OCI-LY7 (cell line): ENCODE measurements at regions not wholly inside any gene's neighbourhood (a gene's known extent, or its start where the extent isn't known, plus 50 kb on each side); places are given as distances from the start of the nearest gene placed in this dataset.

Experiments
- BruUV-seq: library from RNA; stranded (reverse); fragments of 400-500 nt; replicated peaks from 2 replicates; lab custom pipeline; 2021; lab: Mats Ljungman, UMichigan
- CTCF ChIA-PET: fragments of 300-600 bp; sonication (Branson Sonifier 250); formaldehyde crosslinking; loops from one replicate; lab custom pipeline; 2022; ENCODE audit warnings: antibody characterized with exemption; ENCODE audit not compliant: unreplicated experiment; lab: Charles Lee
- POLR2A ChIA-PET: fragments of 300-600 bp; sonication (Branson Sonifier 250); formaldehyde crosslinking; loops from one replicate; lab custom pipeline; 2022; ENCODE audit warnings: antibody characterized with exemption; lab: Charles Lee
- DNase-seq: peaks from one replicate; pipeline ENCODE4 v3.0.0-alpha.2; 2015; ENCODE audit warnings: low spot score
- H2AFZ ChIP-seq: fragments of 200-600 bp; sonication (generic), shearing (Covaris generic); 2 replicates; pipeline ENCODE4 v1.6.1; 2014; ENCODE audit warnings: mild to moderate bottlenecking, antibody characterized with exemption, low read length, moderate library complexity
- H3K27ac ChIP-seq: fragments of 200-600 bp; sonication (generic); 2 replicates; pipeline ENCODE4 v1.5.1; 2014; ENCODE audit warnings: mixed run types, low read depth, mild to moderate bottlenecking, moderate library complexity, low read length, inconsistent platforms; ENCODE audit not compliant: poor library complexity, severe bottlenecking
- H3K36me3 ChIP-seq: fragments of 200-600 bp; sonication (generic); 2 replicates; pipeline ENCODE4 v1.6.1; 2014; ENCODE audit warnings: mild to moderate bottlenecking, antibody characterized with exemption, low read length, moderate library complexity, mixed read lengths; ENCODE audit not compliant: insufficient read depth
- H3K4me1 ChIP-seq: fragments of 200-600 bp; sonication (generic); 2 replicates; pipeline ENCODE4 v1.5.1; 2014; ENCODE audit warnings: mild to moderate bottlenecking, low read length; ENCODE audit not compliant: insufficient read depth, poor library complexity, severe bottlenecking
- H3K4me2 ChIP-seq: fragments of 200-600 bp; sonication (generic); 2 replicates; pipeline ENCODE4 v1.6.1; 2014; ENCODE audit warnings: mild to moderate bottlenecking, low read length
- H3K4me3 ChIP-seq: fragments of 200-600 bp; sonication (generic); 2 replicates; pipeline ENCODE4 v1.5.1; 2014; ENCODE audit warnings: mild to moderate bottlenecking, low read depth, low read length; ENCODE audit not compliant: poor library complexity, severe bottlenecking
- H3K79me2 ChIP-seq: fragments of 200-600 bp; sonication (generic); 2 replicates; pipeline ENCODE4 v1.6.1; 2016; ENCODE audit warnings: low read depth, mild to moderate bottlenecking, low read length, moderate library complexity, mixed read lengths; ENCODE audit not compliant: insufficient read depth
- H3K9me2 ChIP-seq: fragments of 200-600 bp; sonication (generic); 2 replicates; pipeline ENCODE4 v1.6.1; 2016; ENCODE audit warnings: mild to moderate bottlenecking, low read length, mixed read lengths; ENCODE audit not compliant: insufficient read depth
- H3K9me3 ChIP-seq: fragments of 200-600 bp; sonication (generic); 2 replicates; pipeline ENCODE4 v1.6.1; 2014; ENCODE audit warnings: mild to moderate bottlenecking, mixed run types, low read length, mixed read lengths
- H4K20me1 ChIP-seq: fragments of 200-600 bp; sonication (generic); 2 replicates; pipeline ENCODE4 v1.6.1; 2014; ENCODE audit warnings: mild to moderate bottlenecking, antibody characterized with exemption, low read length, moderate library complexity, mixed read lengths; ENCODE audit not compliant: insufficient read depth
- EZH2phosphoT487 ChIP-seq: fragments of 200-600 bp; sonication (generic); IDR thresholded peaks from 2 replicates; pipeline ENCODE4 v1.6.1; 2018; ENCODE audit warnings: low read depth, borderline replicate concordance, mild to moderate bottlenecking, mixed run types, antibody characterized with exemption, low read length, moderate library complexity, mixed read lengths
- intact Hi-C: fragments of 100-400 bp; cut with micrococcal nuclease; formaldehyde crosslinking; loops from one replicate; pipeline ENCODE4 v1.10.0; 2022; ENCODE audit not compliant: unreplicated experiment
- TF ChIP-seq, protein P1 (sequence below): fragments of 200-600 bp; sonication (generic); conservative IDR thresholded peaks from 2 replicates; pipeline ENCODE4 v1.5.1; 2014; ENCODE audit warnings: mild to moderate bottlenecking, antibody characterized with exemption, low read length, moderate library complexity, mixed read lengths

DNA sequence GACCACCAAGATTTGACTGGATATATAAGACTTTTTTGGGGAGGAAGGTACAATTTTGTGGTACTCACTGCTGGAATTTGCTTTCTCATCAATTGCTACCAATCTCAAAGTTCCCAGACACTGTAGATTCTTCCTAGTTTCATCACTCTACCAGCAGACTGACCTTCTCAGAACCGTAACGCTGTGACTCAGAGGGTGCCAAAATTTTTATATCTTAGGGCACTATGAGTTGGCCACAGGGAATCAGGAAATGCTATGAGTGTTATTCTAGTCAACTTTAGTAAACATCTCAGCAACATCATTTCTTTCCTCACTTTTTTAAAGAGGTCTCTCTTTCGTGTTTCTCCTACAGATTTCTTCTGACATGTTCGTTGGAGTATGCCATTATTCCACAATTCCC, 499.0 kb downstream of the TMX3 start:
- H3K27ac ChIP-seq: no peak overlapping the region
- H4K20me1 ChIP-seq: no peaks in the 10 kb centered on the region
- no peaks in the 10 kb centered on the region for H3K9me3 ChIP-seq
- no peak overlapping the region for H3K4me2 ChIP-seq
- CTCF ChIA-PET: no interaction called here
- no peak for TF ChIP-seq EZH2phosphoT487
- TF ChIP-seq, protein P1, sequence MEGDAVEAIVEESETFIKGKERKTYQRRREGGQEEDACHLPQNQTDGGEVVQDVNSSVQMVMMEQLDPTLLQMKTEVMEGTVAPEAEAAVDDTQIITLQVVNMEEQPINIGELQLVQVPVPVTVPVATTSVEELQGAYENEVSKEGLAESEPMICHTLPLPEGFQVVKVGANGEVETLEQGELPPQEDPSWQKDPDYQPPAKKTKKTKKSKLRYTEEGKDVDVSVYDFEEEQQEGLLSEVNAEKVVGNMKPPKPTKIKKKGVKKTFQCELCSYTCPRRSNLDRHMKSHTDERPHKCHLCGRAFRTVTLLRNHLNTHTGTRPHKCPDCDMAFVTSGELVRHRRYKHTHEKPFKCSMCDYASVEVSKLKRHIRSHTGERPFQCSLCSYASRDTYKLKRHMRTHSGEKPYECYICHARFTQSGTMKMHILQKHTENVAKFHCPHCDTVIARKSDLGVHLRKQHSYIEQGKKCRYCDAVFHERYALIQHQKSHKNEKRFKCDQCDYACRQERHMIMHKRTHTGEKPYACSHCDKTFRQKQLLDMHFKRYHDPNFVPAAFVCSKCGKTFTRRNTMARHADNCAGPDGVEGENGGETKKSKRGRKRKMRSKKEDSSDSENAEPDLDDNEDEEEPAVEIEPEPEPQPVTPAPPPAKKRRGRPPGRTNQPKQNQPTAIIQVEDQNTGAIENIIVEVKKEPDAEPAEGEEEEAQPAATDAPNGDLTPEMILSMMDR: no peak
- H3K4me3 ChIP-seq: no peak overlapping the region
- no peaks in the 10 kb centered on the region for H3K9me2 ChIP-seq
- intact Hi-C loops: no loop called here
- BruUV-seq: no TSS peak
- no peaks in the 10 kb centered on the region for H3K79me2 ChIP-seq
- H3K36me3 ChIP-seq: no peaks in the 10 kb centered on the region
- H2AFZ ChIP-seq: no peak overlapping the region
- no peaks in the 10 kb centered on the region for H3K4me1 ChIP-seq
- POLR2A ChIA-PET: no interaction called here
- DNase-seq: no peak

DNA sequence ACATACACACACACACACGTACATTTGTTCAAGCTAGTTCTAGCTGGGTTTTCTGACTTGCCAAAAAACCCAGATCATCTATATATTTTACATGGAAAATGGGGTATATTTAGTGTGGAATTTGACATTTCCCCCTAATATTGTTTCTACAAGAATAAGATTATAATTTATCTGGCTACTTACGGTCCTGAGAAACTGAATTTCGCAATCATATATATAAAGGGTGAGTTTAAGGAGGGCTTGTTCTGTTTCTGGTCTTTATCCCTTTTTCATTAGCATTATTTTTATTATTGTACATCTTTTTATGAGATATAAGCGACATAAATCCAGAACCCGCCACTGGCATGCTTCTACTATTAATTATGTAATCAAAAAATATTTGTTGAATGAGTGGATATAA, 528.9 kb downstream of the TMX3 start:
- intact Hi-C loops: no loop called here
- no peaks in the 10 kb centered on the region for H3K79me2 ChIP-seq
- no peaks in the 10 kb centered on the region for H3K9me3 ChIP-seq
- ChIA-PET CTCF (no interaction called here), POLR2A (no interaction called here)
- H3K4me2 ChIP-seq: no peak overlapping the region
- no peaks in the 10 kb centered on the region for H3K4me1 ChIP-seq
- DNase-seq: no peak
- BruUV-seq: no TSS peak
- no peaks in the 10 kb centered on the region for H3K9me2 ChIP-seq
- H3K27ac ChIP-seq: no peak overlapping the region
- no peaks in the 10 kb centered on the region for H3K36me3 ChIP-seq
- H4K20me1 ChIP-seq: no peaks in the 10 kb centered on the region
- no peak overlapping the region for H2AFZ ChIP-seq
- TF ChIP-seq, protein P1: no peak
- no peak for TF ChIP-seq EZH2phosphoT487
- no peak overlapping the region for H3K4me3 ChIP-seq

DNA sequence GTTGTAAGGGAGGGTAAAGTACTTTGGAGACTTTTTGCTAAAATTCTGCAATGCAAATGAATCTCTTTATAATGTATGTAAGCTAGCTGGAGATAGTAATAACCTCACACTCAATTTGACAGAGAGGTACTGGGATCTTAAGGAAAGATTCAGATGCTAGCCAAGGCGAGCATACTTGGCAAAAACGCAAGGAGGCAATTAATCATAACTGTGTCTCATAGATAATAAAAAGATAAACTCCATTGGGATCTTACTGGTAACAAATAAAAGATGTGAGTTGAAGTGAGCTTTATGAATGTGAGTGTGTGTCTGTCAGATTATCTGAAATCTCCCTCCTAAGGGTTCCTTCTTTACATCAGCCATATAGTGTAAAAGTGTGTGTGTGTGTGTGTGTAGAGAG, 533.0 kb downstream of the TMX3 start:
- no peak overlapping the region for H3K27ac ChIP-seq
- no TSS peak for BruUV-seq
- no peaks in the 10 kb centered on the region for H3K36me3 ChIP-seq

More for the DNA sequence above, 533.0 kb downstream of the TMX3 start:
- no peak overlapping the region for H3K4me3 ChIP-seq
- CTCF ChIA-PET: no interaction called here
- H2AFZ ChIP-seq: no peak overlapping the region
- intact Hi-C loops: no loop called here
- no peaks in the 10 kb centered on the region for H3K9me2 ChIP-seq
- H3K9me3 ChIP-seq: no peaks in the 10 kb centered on the region
- H3K4me2 ChIP-seq: no peak overlapping the region
- DNase-seq: no peak
- TF ChIP-seq, protein P1: no peak
- no peak for TF ChIP-seq EZH2phosphoT487
- no peaks in the 10 kb centered on the region for H3K79me2 ChIP-seq
- POLR2A ChIA-PET: no interaction called here
- no peaks in the 10 kb centered on the region for H3K4me1 ChIP-seq
- H4K20me1 ChIP-seq: no peaks in the 10 kb centered on the region
